HEK293 (cell line): ENCODE measurements at regions not wholly inside any gene's neighbourhood (a gene's known extent, or its start where the extent isn't known, plus 50 kb on each side); places are given as distances from the start of the nearest gene placed in this dataset.
A peak's percentile ranks its signal among the peaks of the same experiment; 100 is the strongest.

Experiments
- GLI4 ChIP-seq: fragments of 450-650 bp; formaldehyde crosslinking; IDR thresholded peaks from 2 replicates; pipeline ENCODE4 v1.5.1; 2016; ENCODE audit warnings: missing biosample characterization, missing genetic modification characterization
- GLIS2 ChIP-seq: fragments of 450-650 bp; formaldehyde crosslinking; IDR thresholded peaks from 2 replicates; pipeline ENCODE4 v1.5.1; 2016; ENCODE audit warnings: missing biosample characterization, missing genetic modification characterization
- HOXD13 ChIP-seq: sonication (generic); formaldehyde crosslinking; IDR thresholded peaks from 2 replicates; pipeline ENCODE4 v1.8.0; 2022; ENCODE audit warnings: missing genetic modification reagents, borderline replicate concordance
- KLF7 ChIP-seq: fragments of 450-650 bp; formaldehyde crosslinking; IDR thresholded peaks from 2 replicates; pipeline ENCODE4 v1.5.1; 2016; ENCODE audit warnings: missing biosample characterization, missing genetic modification characterization, borderline replicate concordance
- KLF8 ChIP-seq: fragments of 450-650 bp; formaldehyde crosslinking; IDR thresholded peaks from 2 replicates; pipeline ENCODE4 v1.5.1; 2016; ENCODE audit warnings: missing biosample characterization, missing genetic modification characterization
- PRDM4 ChIP-seq: fragments of 450-650 bp; formaldehyde crosslinking; IDR thresholded peaks from 2 replicates; pipeline ENCODE4 v1.5.1; 2017; ENCODE audit warnings: missing biosample characterization, missing genetic modification characterization
- RBAK ChIP-seq: fragments of 450-650 bp; formaldehyde crosslinking; IDR thresholded peaks from 2 replicates; pipeline ENCODE4 v1.5.1; 2016; ENCODE audit warnings: missing biosample characterization, missing genetic modification characterization
- REST ChIP-seq: fragments of 450-650 bp; formaldehyde crosslinking; IDR thresholded peaks from 2 replicates; pipeline ENCODE4 v1.5.1; 2016; ENCODE audit warnings: missing biosample characterization, missing genetic modification characterization
- ZNF433 ChIP-seq: fragments of 450-650 bp; formaldehyde crosslinking; IDR thresholded peaks from 2 replicates; pipeline ENCODE4 v1.5.1; 2016; ENCODE audit warnings: missing biosample characterization, missing genetic modification characterization, low read depth
- ZNF473 ChIP-seq: fragments of 450-650 bp; formaldehyde crosslinking; IDR thresholded peaks from 2 replicates; pipeline ENCODE4 v1.5.1; 2017; ENCODE audit warnings: missing biosample characterization, missing genetic modification characterization
- ZNF510 ChIP-seq: fragments of 450-650 bp; formaldehyde crosslinking; IDR thresholded peaks from 2 replicates; pipeline ENCODE4 v1.5.1; 2018; ENCODE audit warnings: mild to moderate bottlenecking, missing genetic modification characterization, missing biosample characterization; ENCODE audit not compliant: insufficient replicate concordance
- ZNF518A ChIP-seq: fragments of 450-650 bp; formaldehyde crosslinking; conservative IDR thresholded peaks from 2 replicates; pipeline ENCODE4 v1.5.1; 2016; ENCODE audit warnings: low read depth, missing biosample characterization, missing genetic modification characterization
- ZNF549 ChIP-seq: fragments of 450-650 bp; IDR thresholded peaks from 2 replicates; pipeline ENCODE4 v1.5.1; 2018; ENCODE audit warnings: missing biosample characterization, missing genetic modification characterization, mild to moderate bottlenecking, inconsistent platforms, moderate library complexity
- ZNF571 ChIP-seq: fragments of 450-650 bp; formaldehyde crosslinking; IDR thresholded peaks from 2 replicates; pipeline ENCODE4 v1.5.0; 2017; ENCODE audit warnings: missing biosample characterization, missing genetic modification characterization
- ZNF600 ChIP-seq: fragments of 450-650 bp; formaldehyde crosslinking; IDR thresholded peaks from 2 replicates; pipeline ENCODE4 v1.5.1; 2016; ENCODE audit warnings: missing biosample characterization, missing genetic modification characterization
- TF ChIP-seq, protein P1 (sequence below): fragments of 450-650 bp; formaldehyde crosslinking; IDR thresholded peaks from 2 replicates; pipeline ENCODE4 v1.5.1; 2016; ENCODE audit warnings: missing biosample characterization, missing genetic modification characterization
- TF ChIP-seq, protein P2 (sequence below): fragments of 450-650 bp; formaldehyde crosslinking; IDR thresholded peaks from 2 replicates; pipeline ENCODE4 v1.5.1; 2017; ENCODE audit warnings: missing biosample characterization, missing genetic modification characterization
- TF ChIP-seq, protein P3 (sequence below): fragments of 450-650 bp; formaldehyde crosslinking; IDR thresholded peaks from 2 replicates; pipeline ENCODE4 v1.5.1; 2016; ENCODE audit warnings: missing biosample characterization, missing genetic modification characterization

- peak; percentile 70 for TF ChIP-seq PRDM4 (tag by site-specific recombination)
- no peak for TF ChIP-seq ZNF549 (tag by site-specific recombination)
- no peak for TF ChIP-seq KLF7 (tag by site-specific recombination)
- TF ChIP-seq ZNF510 (tag by site-specific recombination), result no peak
- TF ChIP-seq, protein P1, sequence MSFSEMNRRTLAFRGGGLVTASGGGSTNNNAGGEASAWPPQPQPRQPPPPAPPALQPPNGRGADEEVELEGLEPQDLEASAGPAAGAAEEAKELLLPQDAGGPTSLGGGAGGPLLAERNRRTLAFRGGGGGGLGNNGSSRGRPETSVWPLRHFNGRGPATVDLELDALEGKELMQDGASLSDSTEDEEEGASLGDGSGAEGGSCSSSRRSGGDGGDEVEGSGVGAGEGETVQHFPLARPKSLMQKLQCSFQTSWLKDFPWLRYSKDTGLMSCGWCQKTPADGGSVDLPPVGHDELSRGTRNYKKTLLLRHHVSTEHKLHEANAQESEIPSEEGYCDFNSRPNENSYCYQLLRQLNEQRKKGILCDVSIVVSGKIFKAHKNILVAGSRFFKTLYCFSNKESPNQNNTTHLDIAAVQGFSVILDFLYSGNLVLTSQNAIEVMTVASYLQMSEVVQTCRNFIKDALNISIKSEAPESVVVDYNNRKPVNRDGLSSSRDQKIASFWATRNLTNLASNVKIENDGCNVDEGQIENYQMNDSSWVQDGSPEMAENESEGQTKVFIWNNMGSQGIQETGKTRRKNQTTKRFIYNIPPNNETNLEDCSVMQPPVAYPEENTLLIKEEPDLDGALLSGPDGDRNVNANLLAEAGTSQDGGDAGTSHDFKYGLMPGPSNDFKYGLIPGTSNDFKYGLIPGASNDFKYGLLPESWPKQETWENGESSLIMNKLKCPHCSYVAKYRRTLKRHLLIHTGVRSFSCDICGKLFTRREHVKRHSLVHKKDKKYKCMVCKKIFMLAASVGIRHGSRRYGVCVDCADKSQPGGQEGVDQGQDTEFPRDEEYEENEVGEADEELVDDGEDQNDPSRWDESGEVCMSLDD (tag by site-specific recombination), result no peak
- TF ChIP-seq REST, result no peak
- TF ChIP-seq, protein P2, sequence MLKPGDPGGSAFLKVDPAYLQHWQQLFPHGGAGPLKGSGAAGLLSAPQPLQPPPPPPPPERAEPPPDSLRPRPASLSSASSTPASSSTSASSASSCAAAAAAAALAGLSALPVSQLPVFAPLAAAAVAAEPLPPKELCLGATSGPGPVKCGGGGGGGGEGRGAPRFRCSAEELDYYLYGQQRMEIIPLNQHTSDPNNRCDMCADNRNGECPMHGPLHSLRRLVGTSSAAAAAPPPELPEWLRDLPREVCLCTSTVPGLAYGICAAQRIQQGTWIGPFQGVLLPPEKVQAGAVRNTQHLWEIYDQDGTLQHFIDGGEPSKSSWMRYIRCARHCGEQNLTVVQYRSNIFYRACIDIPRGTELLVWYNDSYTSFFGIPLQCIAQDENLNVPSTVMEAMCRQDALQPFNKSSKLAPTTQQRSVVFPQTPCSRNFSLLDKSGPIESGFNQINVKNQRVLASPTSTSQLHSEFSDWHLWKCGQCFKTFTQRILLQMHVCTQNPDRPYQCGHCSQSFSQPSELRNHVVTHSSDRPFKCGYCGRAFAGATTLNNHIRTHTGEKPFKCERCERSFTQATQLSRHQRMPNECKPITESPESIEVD (tag by site-specific recombination), result no peak
- peak; percentile 71 for TF ChIP-seq KLF8 (tag by site-specific recombination)
- no peak for TF ChIP-seq ZNF600 (tag by site-specific recombination)
- TF ChIP-seq RBAK (tag by site-specific recombination), result no peak
- no peak for TF ChIP-seq GLI4 (tag by site-specific recombination)
- TF ChIP-seq HOXD13 (CRISPR knock-in tag), result no peak
- no peak for TF ChIP-seq ZNF433 (tag by site-specific recombination)
- TF ChIP-seq ZNF473 (tag by site-specific recombination), result no peak
- TF ChIP-seq ZNF571 (tag by site-specific recombination), result no peak
- peak; percentile 81 for TF ChIP-seq GLIS2 (tag by site-specific recombination)
- TF ChIP-seq ZNF518A, result no peak
- TF ChIP-seq, protein P3, sequence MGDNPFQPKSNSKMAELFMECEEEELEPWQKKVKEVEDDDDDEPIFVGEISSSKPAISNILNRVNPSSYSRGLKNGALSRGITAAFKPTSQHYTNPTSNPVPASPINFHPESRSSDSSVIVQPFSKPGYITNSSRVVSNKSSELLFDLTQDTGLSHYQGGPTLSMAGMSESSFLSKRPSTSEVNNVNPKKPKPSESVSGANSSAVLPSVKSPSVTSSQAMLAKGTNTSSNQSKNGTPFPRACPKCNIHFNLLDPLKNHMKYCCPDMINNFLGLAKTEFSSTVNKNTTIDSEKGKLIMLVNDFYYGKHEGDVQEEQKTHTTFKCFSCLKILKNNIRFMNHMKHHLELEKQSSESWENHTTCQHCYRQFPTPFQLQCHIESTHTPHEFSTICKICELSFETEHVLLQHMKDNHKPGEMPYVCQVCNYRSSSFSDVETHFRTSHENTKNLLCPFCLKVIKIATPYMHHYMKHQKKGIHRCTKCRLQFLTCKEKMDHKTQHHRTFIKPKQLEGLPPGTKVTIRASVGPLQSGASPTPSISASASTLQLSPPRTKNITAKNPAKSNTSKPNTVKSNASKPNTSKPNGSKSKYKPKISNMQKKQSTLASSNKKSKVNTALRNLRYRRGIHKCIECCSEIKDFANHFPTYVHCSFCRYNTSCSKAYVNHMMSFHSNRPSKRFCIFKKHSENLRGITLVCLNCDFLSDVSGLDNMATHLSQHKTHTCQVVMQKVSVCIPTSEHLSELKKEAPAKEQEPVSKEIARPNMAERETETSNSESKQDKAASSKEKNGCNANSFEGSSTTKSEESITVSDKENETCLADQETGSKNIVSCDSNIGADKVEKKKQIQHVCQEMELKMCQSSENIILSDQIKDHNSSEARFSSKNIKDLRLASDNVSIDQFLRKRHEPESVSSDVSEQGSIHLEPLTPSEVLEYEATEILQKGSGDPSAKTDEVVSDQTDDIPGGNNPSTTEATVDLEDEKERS (tag by site-specific recombination), result no peak
Observed at GRCh38 chr7:25862261-25863004, 289.6 kb upstream of the NFE2L3 start (continued).
